ENCODE measurements at regions not wholly inside any gene's neighbourhood (a gene's known extent, or its start where the extent isn't known, plus 50 kb on each side); places are given as distances from the start of the nearest gene placed in this dataset.

DNA sequence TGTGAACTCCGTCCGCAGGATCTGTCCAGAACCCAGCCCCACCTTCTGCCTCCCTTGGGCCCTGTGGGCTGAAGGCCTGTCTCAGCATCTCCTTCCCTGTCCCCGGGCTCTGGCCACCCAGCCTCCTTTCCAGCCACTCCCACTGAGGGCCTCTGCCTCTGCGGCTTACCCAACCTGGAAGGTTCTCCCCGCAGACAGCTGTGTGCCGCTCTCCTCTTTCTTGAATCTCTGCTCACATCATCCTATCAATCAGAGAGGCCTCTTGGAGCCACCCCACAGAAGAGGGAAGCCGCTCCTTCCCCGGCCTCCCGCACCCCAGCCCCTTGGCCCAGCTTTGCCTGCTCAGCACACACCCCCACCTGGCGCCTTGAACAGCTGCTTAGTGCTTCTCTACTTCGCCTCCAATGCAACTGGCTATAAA lies 81.5 kb upstream of the UNC5A start:
- no peak for DNase-seq (ENCODE audit: low spot score)
- TF ChIP-seq, protein P1, sequence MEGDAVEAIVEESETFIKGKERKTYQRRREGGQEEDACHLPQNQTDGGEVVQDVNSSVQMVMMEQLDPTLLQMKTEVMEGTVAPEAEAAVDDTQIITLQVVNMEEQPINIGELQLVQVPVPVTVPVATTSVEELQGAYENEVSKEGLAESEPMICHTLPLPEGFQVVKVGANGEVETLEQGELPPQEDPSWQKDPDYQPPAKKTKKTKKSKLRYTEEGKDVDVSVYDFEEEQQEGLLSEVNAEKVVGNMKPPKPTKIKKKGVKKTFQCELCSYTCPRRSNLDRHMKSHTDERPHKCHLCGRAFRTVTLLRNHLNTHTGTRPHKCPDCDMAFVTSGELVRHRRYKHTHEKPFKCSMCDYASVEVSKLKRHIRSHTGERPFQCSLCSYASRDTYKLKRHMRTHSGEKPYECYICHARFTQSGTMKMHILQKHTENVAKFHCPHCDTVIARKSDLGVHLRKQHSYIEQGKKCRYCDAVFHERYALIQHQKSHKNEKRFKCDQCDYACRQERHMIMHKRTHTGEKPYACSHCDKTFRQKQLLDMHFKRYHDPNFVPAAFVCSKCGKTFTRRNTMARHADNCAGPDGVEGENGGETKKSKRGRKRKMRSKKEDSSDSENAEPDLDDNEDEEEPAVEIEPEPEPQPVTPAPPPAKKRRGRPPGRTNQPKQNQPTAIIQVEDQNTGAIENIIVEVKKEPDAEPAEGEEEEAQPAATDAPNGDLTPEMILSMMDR (IDR thresholded peaks at IDR 0.05; ENCODE audit: extremely low read depth, missing control alignments): no peak

DNA sequence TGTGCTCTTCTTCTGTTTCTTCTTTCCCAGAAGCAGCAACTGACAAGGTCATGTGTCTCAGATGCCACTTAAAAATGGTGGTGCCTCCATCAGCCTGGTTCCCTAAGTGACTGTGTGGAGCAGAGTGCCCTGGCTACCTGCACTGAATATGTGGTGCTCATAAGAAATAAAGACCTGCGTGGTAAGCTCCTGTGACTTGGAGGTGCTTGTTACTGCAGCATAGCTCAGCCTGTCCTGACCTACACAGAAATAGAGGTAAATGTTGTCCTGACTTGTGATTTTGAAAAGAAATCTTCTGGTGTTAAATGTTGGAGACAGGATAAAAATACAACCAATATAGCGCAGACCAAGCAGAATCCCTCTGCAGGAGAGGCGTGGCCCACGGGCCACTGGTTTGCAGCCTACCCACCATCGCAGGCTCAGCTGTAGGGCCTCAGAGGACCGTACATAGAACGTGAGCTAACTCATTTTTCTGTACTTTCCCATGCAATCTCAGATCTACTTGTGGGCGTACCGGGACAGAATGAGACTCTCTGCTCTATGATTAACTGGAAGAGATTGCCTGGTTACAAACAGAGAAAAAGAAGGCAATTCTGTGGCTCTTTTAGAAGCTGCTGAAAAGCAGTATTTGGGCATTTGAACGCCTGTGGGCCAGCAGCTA lies 79.4 kb upstream of the UNC5A start:
- TF ChIP-seq, protein P1 (IDR thresholded peaks at IDR 0.05; ENCODE audit: extremely low read depth, missing control alignments): no peak
- DNase-seq (ENCODE audit: low spot score): peak; percentile 46

DNA sequence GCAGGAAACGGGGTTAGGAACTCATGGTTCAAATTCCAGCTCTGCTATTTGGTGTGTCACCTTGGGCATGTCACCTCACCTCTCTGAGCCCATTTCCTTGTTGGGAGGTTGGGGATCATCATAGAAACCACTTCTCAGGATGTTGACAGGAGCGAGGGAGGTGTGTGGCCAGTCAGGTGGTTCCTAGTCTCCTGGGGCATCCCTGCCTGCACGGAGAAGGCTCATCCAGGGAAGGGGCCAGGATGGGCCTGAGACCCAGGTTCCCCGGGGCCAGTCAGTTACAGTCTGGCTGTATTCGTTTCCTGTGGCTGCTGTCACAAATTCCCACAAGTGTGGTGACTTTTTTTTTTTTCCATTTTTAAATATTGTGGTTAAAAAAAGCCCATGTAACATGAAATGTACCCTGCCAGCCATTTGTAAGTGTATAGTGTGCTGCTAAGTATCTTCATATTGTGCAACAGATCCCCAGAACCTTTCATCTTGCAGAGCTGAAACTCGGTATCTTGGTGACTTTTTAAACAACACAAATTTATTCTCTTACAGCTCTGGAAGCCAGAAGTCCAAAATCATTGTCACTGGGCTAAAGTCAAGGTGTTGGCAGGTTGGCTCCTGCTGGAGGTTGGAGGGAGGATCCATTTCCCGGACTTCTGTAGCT lies 78.7 kb upstream of the UNC5A start:
- DNase-seq (ENCODE audit: low spot score): no peak
- TF ChIP-seq, protein P1 (IDR thresholded peaks at IDR 0.05; ENCODE audit: extremely low read depth, missing control alignments): no peak

DNA sequence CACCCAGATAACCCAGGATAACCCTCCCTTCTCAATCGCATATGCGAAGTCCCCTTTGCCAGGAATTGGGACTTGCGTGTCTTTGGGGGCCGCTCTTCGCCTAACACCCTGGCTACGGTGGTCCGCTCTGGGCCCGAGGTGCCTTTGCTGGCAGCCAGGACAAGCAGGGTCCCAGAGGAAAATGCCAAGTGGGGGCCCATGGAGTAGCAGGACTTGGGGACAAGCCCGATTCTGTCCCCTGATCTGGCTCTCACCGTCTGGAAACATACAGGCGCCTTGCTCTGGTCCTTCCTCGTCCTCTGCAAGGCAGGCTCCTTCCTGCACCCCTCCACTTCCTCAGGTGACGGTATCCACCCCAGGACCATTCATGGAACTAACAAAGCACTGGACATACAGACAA lies 78.1 kb upstream of the UNC5A start:
- TF ChIP-seq, protein P1 (IDR thresholded peaks at IDR 0.05; ENCODE audit: extremely low read depth, missing control alignments): no peak
- DNase-seq (ENCODE audit: low spot score): no peak

DNA sequence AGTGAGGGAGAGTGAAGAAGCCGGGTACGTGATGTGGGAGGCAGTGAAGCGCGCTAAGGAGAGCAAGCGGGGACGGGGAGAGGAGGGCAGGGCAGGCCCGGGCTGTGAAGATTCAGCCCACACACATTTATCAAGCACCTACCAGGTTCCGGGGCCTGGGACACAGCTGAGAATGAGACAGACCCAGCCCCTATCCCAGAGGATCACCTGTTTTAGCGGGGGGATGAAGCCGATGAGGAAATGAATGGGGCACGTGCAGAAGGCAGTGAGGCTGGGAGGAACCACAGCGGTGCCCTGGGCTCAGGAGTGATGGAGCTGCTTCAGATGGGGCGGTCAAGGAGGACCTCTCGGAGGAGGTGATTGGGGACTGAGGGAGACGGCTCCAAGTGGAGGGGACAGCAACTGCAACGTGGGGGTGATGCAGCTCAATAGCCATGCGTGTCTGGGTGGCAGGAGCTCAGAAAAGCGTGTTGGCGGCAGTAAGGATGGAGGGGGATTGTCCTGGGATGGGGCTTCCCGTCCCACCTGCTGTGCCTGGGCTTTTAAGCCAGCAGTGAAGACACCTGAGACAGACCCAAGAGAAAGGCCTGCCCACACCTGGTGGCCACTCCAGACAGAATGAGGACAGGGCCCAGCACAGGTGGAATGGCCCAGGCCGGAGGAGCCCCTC lies 77.5 kb upstream of the UNC5A start:
- TF ChIP-seq, protein P1 (IDR thresholded peaks at IDR 0.05; ENCODE audit: extremely low read depth, missing control alignments): no peak
- no peak for DNase-seq (ENCODE audit: low spot score)

DNA sequence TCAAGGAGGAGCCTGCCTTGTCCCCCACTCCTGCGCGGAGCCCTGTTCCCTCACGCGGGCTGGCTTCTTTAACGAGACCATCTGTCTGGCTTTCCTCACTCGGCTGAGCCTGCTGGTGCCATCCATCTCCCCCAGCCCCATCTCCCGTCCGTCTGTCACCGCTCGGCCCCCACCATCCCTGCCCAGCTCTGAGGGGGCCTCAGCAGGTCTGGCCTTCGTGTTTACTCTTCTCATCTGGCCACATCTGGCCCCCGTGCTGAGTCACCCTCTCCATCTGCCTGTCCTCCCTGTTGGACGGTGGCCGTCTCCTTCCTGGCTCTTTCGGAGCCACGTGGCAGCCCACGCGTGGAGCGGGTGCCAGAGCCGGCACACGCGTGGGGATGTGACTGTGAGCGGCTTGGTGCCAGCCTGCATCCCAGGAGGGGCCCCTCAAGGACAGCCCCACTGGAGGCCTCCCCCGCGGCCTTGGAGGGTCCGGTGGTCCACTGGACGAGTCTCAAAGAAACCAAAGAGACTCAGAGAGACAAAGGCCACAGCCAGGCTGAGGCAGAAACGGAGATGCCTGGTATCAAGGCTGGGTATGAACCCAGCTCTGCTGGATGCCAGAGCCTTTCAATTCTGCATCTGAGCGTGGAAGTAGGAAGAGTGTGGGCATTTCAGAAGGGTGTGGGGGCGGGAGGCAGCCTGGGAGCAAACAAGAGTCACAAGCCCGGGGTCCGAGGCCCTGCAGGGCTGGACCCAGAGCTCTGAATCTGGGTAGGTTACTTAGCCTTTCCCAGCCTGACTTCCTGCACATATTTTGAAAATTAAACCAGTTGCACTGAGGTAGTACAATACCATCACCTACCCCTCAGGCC lies 76.7 kb upstream of the UNC5A start:
- no peak for DNase-seq (ENCODE audit: low spot score)
- TF ChIP-seq, protein P1 (IDR thresholded peaks at IDR 0.05; ENCODE audit: extremely low read depth, missing control alignments): no peak
